Epithelial cell of esophagus (primary cell): ENCODE measurements at regions not wholly inside any gene's neighbourhood (a gene's known extent, or its start where the extent isn't known, plus 50 kb on each side); places are given as distances from the start of the nearest gene placed in this dataset.

ENCODE experiments used
- DNase-seq: peaks from one replicate; pipeline ENCODE4 v3.0.0; 2010; ENCODE audit warnings: low read depth
- H3K4me3 ChIP-seq: 2 replicates; pipeline ENCODE4 v1.5.1; 2011; ENCODE audit warnings: mild to moderate bottlenecking, low read length, control low read depth
- CTCF ChIP-seq: IDR thresholded peaks from 2 replicates; pipeline ENCODE4 v1.5.1; 2011; ENCODE audit warnings: low read depth, mild to moderate bottlenecking, low read length, control low read depth, inconsistent platforms; ENCODE audit not compliant: insufficient read depth; ENCODE audit errors: missing control alignments

GRCh38 chr6:37114612-37115011 lies 55.3 kb upstream of the PIM1 start:
- no peak for DNase-seq
- no peak for TF ChIP-seq CTCF
- no peak overlapping the region for H3K4me3 ChIP-seq

- no peak for DNase-seq
- no peak for TF ChIP-seq CTCF
- H3K4me3 ChIP-seq = no peak overlapping the region
Observed at GRCh38 chr6:37115236-37115895, 54.6 kb upstream of the PIM1 start.

GRCh38 chr6:37116326-37116725 lies 53.6 kb upstream of the PIM1 start:
- no peak for TF ChIP-seq CTCF
- no peak overlapping the region for H3K4me3 ChIP-seq
- DNase-seq = no peak

GRCh38 chr6:37119387-37119886 lies 50.5 kb upstream of the PIM1 start:
- DNase-seq = no peak
- no peak for TF ChIP-seq CTCF
- H3K4me3 ChIP-seq = no peak overlapping the region
